ENCODE measurements at regions not wholly inside any gene's neighbourhood (a gene's known extent, or its start where the extent isn't known, plus 50 kb on each side); places are given as distances from the start of the nearest gene placed in this dataset.

DNA sequence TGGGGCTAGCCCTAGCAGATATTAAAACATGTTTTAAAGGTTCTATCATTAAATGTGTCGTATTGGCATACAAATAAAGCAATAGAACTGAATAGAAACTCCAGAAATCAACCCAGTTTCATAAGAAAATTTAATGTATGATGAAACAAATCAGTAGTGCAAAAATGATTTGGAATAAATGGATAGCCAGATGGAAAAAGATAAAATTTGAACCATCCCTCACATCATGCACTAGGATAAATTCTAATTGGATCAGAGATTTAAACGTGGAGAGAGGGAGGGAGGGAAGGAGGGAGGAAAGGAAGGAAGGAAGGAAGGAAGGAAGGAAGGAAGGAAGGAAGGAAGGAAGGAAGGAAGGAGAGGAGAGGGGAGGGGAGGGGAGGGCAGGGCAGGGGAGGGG lies 235.3 kb downstream of the SEC61B start:
- no peak for DNase-seq (ENCODE audit: low read depth)
- TF ChIP-seq CTCF (conservative IDR thresholded peaks at IDR 0.05; ENCODE audit: control insufficient read depth, insufficient read depth, low read depth, low read length), result no peak
- no peak overlapping the region for H3K4me3 ChIP-seq (ENCODE audit: control insufficient read depth, low read depth, low read length)

- no peak for TF ChIP-seq CTCF (conservative IDR thresholded peaks at IDR 0.05; ENCODE audit: control insufficient read depth, insufficient read depth, low read depth, low read length)
- no peak overlapping the region for H3K4me3 ChIP-seq (ENCODE audit: control insufficient read depth, low read depth, low read length)
- no peak for DNase-seq (ENCODE audit: low read depth)
These were observed 235.9 kb downstream of the SEC61B start for GRCh38 chr9:99457981-99458380.

- no peak for DNase-seq (ENCODE audit: low read depth)
- no peak overlapping the region for H3K4me3 ChIP-seq (ENCODE audit: control insufficient read depth, low read depth, low read length)
- TF ChIP-seq CTCF (conservative IDR thresholded peaks at IDR 0.05; ENCODE audit: control insufficient read depth, insufficient read depth, low read depth, low read length), result no peak
These were observed 237.8 kb downstream of the SEC61B start for GRCh38 chr9:99459919-99460318.

- no peak for TF ChIP-seq CTCF (conservative IDR thresholded peaks at IDR 0.05; ENCODE audit: control insufficient read depth, insufficient read depth, low read depth, low read length)
- no peak overlapping the region for H3K4me3 ChIP-seq (ENCODE audit: control insufficient read depth, low read depth, low read length)
- DNase-seq (ENCODE audit: low read depth), result no peak
These were observed 241.0 kb downstream of the SEC61B start for GRCh38 chr9:99463131-99463530.

- DNase-seq (ENCODE audit: low read depth), result no peak
- no peak overlapping the region for H3K4me3 ChIP-seq (ENCODE audit: control insufficient read depth, low read depth, low read length)
- no peak for TF ChIP-seq CTCF (conservative IDR thresholded peaks at IDR 0.05; ENCODE audit: control insufficient read depth, insufficient read depth, low read depth, low read length)
These were observed 242.5 kb downstream of the SEC61B start for GRCh38 chr9:99464568-99464967.

DNA sequence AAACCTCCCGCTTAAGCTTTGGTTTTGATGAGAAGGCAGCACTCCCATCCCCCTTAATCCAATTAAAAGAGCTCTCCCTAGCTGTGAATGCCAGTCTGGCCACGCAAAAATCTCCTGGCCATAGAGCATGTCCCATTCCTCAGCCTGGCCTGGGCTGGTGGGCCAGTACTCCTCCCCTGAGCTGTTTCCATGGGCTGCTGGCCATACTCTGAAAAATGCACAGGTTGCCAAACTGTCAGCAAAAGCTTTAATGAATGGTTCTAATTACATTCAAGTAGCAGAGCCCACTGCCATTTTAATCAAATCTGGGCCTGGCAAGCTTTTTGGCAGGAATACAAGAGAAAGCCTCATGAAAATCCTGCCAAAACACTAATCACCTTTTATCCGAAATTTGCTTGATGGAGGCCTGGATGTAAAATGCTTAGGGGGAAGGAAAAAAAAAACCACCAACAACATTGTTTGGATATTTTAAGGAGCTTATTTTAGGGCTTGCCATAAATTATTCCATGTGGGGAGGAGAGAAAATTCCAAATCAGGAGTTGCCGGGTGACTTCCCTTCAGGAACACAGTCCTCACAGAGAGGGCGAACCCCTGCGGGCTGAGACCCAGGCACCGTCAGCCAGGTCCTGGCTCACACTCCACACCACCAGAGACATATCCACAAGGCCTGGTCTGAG lies 243.3 kb downstream of the SEC61B start:
- DNase-seq (ENCODE audit: low read depth), result no peak
- TF ChIP-seq CTCF (conservative IDR thresholded peaks at IDR 0.05; ENCODE audit: control insufficient read depth, insufficient read depth, low read depth, low read length), result no peak
- no peak overlapping the region for H3K4me3 ChIP-seq (ENCODE audit: control insufficient read depth, low read depth, low read length)

DNA sequence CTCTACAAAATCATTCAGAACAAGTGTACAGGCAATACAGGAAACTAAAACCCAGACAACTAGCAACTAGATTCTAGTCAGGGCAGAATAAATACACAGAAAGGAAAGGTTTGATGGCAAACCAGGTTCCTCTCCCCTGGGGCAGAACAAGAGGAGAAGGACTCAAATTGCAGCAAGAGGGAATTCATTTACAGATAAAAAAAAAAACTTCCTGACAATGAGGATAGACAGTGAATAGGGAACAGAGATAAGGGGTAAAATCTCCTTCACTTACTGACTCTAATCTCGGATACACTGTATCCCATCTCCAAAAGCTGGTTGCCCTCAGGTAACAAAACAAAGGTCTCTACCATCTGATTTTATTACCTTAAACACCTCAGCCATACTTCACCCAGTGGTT lies 244.0 kb downstream of the SEC61B start:
- DNase-seq (ENCODE audit: low read depth), result no peak
- no peak for TF ChIP-seq CTCF (conservative IDR thresholded peaks at IDR 0.05; ENCODE audit: control insufficient read depth, insufficient read depth, low read depth, low read length)
- no peak overlapping the region for H3K4me3 ChIP-seq (ENCODE audit: control insufficient read depth, low read depth, low read length)
